HepG2 (cell line): ENCODE measurements at regions not wholly inside any gene's neighbourhood (a gene's known extent, or its start where the extent isn't known, plus 50 kb on each side); places are given as distances from the start of the nearest gene placed in this dataset.

Experiments used
- FOSL2 ChIP-seq: sonication (generic); formaldehyde crosslinking; IDR thresholded peaks from 2 replicates; pipeline ENCODE4 v1.4.0; 2020; ENCODE audit warnings: missing genetic modification reagents
- PRDM10 ChIP-seq: sonication (generic); formaldehyde crosslinking; IDR thresholded peaks from 2 replicates; pipeline ENCODE4 v1.4.0; 2020; ENCODE audit warnings: low read depth, missing genetic modification reagents
- ZNF790 ChIP-seq: sonication (generic); formaldehyde crosslinking; IDR thresholded peaks from 2 replicates; pipeline ENCODE4 v1.8.0; 2022; ENCODE audit warnings: missing genetic modification reagents, mild to moderate bottlenecking, borderline replicate concordance
- ZUFSP ChIP-seq: sonication (generic); formaldehyde crosslinking; IDR thresholded peaks from 2 replicates; pipeline ENCODE4 v1.9.0; 2021; ENCODE audit warnings: missing genetic modification reagents, mild to moderate bottlenecking, borderline replicate concordance
- TF ChIP-seq, protein P1 (sequence below): sonication (generic); formaldehyde crosslinking; IDR thresholded peaks from 2 replicates; pipeline ENCODE4 v1.5.0; 2020; ENCODE audit warnings: mild to moderate bottlenecking, missing genetic modification reagents, borderline replicate concordance

DNA sequence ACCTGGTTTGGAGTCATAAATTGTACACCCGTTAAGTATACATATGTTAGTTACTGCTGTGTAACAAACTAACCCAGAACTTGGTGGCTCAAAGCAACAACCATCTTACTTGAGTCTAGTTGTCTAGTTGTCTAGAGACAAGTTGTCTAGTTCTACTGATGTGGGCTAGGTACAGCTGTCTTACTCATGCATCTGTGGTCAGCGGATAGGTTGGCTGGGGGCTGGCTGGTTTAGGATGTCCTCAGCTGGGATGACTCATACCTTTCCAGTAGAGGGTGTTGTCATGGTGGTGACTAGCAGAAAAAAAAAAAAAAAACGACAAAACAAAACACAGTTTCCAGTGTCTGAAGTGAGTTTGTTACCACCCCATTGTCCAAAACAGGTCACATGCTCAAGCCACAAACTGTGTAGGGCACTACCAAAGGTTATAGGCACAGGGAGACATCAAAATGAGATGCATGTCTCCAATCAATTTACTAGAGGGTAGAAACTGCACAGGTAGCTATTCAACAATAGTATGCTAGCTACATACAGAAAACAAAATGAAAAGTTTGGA, 680.3 kb downstream of the MED13L start (continued):
- TF ChIP-seq PRDM10 (CRISPR knock-in tag), result no peak
- TF ChIP-seq ZUFSP (CRISPR knock-in tag), result no peak
- TF ChIP-seq ZNF790 (CRISPR knock-in tag), result no peak
- peak; percentile 42; the same call in 1 of the 2 replicates for TF ChIP-seq FOSL2
- TF ChIP-seq, protein P1, sequence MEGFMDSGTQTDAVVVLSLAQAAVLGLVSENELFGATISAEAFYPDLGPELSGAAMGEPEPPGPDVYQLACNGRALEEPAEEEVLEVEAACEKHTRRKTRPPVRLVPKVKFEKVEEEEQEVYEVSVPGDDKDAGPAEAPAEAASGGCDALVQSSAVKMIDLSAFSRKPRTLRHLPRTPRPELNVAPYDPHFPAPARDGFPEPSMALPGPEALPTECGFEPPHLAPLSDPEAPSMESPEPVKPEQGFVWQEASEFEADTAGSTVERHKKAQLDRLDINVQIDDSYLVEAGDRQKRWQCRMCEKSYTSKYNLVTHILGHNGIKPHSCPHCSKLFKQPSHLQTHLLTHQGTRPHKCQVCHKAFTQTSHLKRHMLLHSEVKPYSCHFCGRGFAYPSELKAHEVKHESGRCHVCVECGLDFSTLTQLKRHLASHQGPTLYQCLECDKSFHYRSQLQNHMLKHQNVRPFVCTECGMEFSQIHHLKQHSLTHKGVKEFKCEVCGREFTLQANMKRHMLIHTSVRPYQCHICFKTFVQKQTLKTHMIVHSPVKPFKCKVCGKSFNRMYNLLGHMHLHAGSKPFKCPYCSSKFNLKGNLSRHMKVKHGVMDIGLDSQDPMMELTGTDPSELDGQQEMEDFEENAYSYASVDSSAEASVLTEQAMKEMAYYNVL, result no peak
- TF ChIP-seq, all 625 proteins: peak for 2
